A549 (cell line): ENCODE measurements at regions not wholly inside any gene's neighbourhood (a gene's known extent, or its start where the extent isn't known, plus 50 kb on each side); places are given as distances from the start of the nearest gene placed in this dataset.

ENCODE experiments used
- ATAC-seq, 2 experiments: fragments of 200-7000 bp in 1 of 2; fragments of >200 bp in 1 of 2; cut with Nextera tagmentation in 1 of 2; cut with Tn5 transposase in 1 of 2; 3 replicates each; pipeline versions ENCODE4 v1.8.0 to v1.9.1; 2018 to 2020; ENCODE audit warnings: mild to moderate bottlenecking in 1 of 2, moderate library complexity in 1 of 2
- CTCF ChIA-PET: fragments of 300-600 bp; sonication (Branson Sonifier 250); formaldehyde crosslinking; extraction: SDS; loops from one replicate; lab custom pipeline; 2021; ENCODE audit warnings: antibody characterized with exemption, inconsistent platforms; lab: Yijun Ruan, JAX
- POLR2A ChIA-PET: fragments of 350-600 bp; formaldehyde crosslinking; extraction: SDS; loops from one replicate; lab custom pipeline; 2021; ENCODE audit warnings: antibody characterized with exemption, inconsistent platforms; lab: Yijun Ruan, JAX
- DNase-seq, 2 experiments: peaks; one replicate each; pipeline versions ENCODE4 v3.0.0 to v3.0.0-alpha.2; 2011 to 2016; ENCODE audit warnings: low read depth in 1 of 2, low spot score in 1 of 2
- FAIRE-seq: peaks from 2 replicates; lab custom pipeline; 2011; peaks lifted over from hg19 to GRCh38; lab: Jason Lieb, UNC
- H3K27ac ChIP-seq, 2 experiments: fragments of >200 bp; sonication (Bioruptor Twin); formaldehyde crosslinking; 3 replicates each; pipeline ENCODE4 v1.5.1; 2016 to 2017
- H3K4me1 ChIP-seq: fragments of >200 bp; sonication (Bioruptor Twin); formaldehyde crosslinking; 3 replicates; pipeline ENCODE4 v1.6.1; 2016
- H3K4me2 ChIP-seq: fragments of >200 bp; sonication (Bioruptor Twin); formaldehyde crosslinking; 3 replicates; pipeline ENCODE4 v1.6.1; 2016
- H3K4me3 ChIP-seq: fragments of >200 bp; sonication (Bioruptor Twin); formaldehyde crosslinking; 3 replicates; pipeline ENCODE4 v1.5.1; 2016
- H3K9me3 ChIP-seq: fragments of >200 bp; sonication (Bioruptor Twin); formaldehyde crosslinking; 3 replicates; pipeline ENCODE4 v1.6.1; 2016
- BCL3 ChIP-seq: fragments of >200 bp; sonication (Bioruptor Twin); formaldehyde crosslinking; IDR thresholded peaks from 3 replicates; pipeline ENCODE4 v1.6.1; 2016
- CEBPB ChIP-seq, 2 experiments: fragments of >200 bp in 1 of 2; sonication (Bioruptor Twin) in 1 of 2; formaldehyde crosslinking in 1 of 2; IDR thresholded peaks; 2 replicates each; pipeline ENCODE4 v1.6.1; 2012 to 2016
- CHD4 ChIP-seq: fragments of 200-600 bp; sonication (generic); IDR thresholded peaks from 2 replicates; pipeline ENCODE4 v1.6.1; 2016; ENCODE audit warnings: antibody characterized with exemption, mild to moderate bottlenecking, borderline replicate concordance
- EHF ChIP-seq: fragments of 250-450 bp; sonication (Bioruptor Pico); IDR thresholded peaks from 2 replicates; pipeline ENCODE4 v1.5.0; 2020; ENCODE audit warnings: mild to moderate bottlenecking
- EHMT2 ChIP-seq: fragments of 200-600 bp; sonication (generic); IDR thresholded peaks from 2 replicates; pipeline ENCODE4 v1.6.1; 2016; ENCODE audit warnings: antibody characterized with exemption, low read depth, mild to moderate bottlenecking, moderate library complexity
- ESRRA ChIP-seq: fragments of 150-350 bp; IDR thresholded peaks from 2 replicates; pipeline ENCODE4 v1.6.1; 2014; ENCODE audit warnings: mild to moderate bottlenecking, low read length, borderline replicate concordance
- JUNB ChIP-seq: fragments of >200 bp; sonication (Bioruptor Twin); formaldehyde crosslinking; IDR thresholded peaks from 2 replicates; pipeline ENCODE4 v1.6.1; 2016
- MAFK ChIP-seq: fragments of 450-650 bp; IDR thresholded peaks from 2 replicates; pipeline ENCODE4 v1.6.1; 2014; ENCODE audit not compliant: partially characterized antibody
- NPAS2 ChIP-seq: fragments of 250-450 bp; sonication (Bioruptor Pico); IDR thresholded peaks from 2 replicates; pipeline ENCODE4 v1.8.0; 2022; ENCODE audit warnings: mild to moderate bottlenecking, moderate library complexity, borderline replicate concordance
- NR3C1 ChIP-seq: fragments of >200 bp; sonication (Bioruptor Twin); formaldehyde crosslinking; IDR thresholded peaks from 3 replicates; pipeline ENCODE4 v1.6.1; 2017
- RFX5 ChIP-seq: fragments of 450-650 bp; IDR thresholded peaks from 2 replicates; pipeline ENCODE4 v1.7.1; 2014; ENCODE audit warnings: antibody characterized with exemption, mild to moderate bottlenecking, moderate library complexity
- SREBF2 ChIP-seq: fragments of 450-650 bp; IDR thresholded peaks from 2 replicates; pipeline ENCODE4 v1.6.1; 2014; ENCODE audit warnings: mild to moderate bottlenecking, moderate library complexity
- TP53 ChIP-seq: fragments of 250-450 bp; sonication (Bioruptor Pico); IDR thresholded peaks from 2 replicates; pipeline ENCODE4 v1.5.0; 2021; ENCODE audit warnings: mild to moderate bottlenecking, moderate library complexity
- ZFP36 ChIP-seq: fragments of 450-650 bp; IDR thresholded peaks from 2 replicates; pipeline ENCODE4 v1.6.1; 2014; ENCODE audit warnings: borderline replicate concordance; ENCODE audit not compliant: partially characterized antibody
- WGBS: methylation state at CpG from one replicate; pipeline ENCODE4 v1.1.6; 2017; ENCODE audit errors: missing lambda C conversion rate; 5-methylcytosine and 5-hydroxymethylcytosine counted together
- TF ChIP-seq, protein P1 (sequence below): fragments of >200 bp; sonication (Bioruptor Twin); formaldehyde crosslinking; IDR thresholded peaks from 2 replicates; pipeline ENCODE4 v1.6.1; 2016
- TF ChIP-seq, protein P2 (sequence below): fragments of 250-450 bp; sonication (Bioruptor Pico); IDR thresholded peaks from 2 replicates; pipeline ENCODE4 v1.5.0; 2021; ENCODE audit warnings: mild to moderate bottlenecking, moderate library complexity, borderline replicate concordance

- TF ChIP-seq, protein P1, sequence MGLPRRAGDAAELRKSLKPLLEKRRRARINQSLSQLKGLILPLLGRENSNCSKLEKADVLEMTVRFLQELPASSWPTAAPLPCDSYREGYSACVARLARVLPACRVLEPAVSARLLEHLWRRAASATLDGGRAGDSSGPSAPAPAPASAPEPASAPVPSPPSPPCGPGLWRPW: no peak
- TF ChIP-seq ZFP36: no peak
- TF ChIP-seq, all 56 proteins: peak for 0
- no peak overlapping the region for H3K27ac ChIP-seq
- 68% methylated on average over 3 of the region's 3 CpGs for WGBS
- H3K4me3 ChIP-seq: no peak overlapping the region
- ChIA-PET CTCF (interaction anchor here (0.9 to 3.8 kb wide), 3 partner anchors 11 to 18 kb away, joined by 3 to 13 read pairs (median 12); no protein-coding TSS in a partner anchor), POLR2A (no interaction called here)
- no peak for DNase-seq
- H3K9me3 ChIP-seq: peaks cover 29% of the 10 kb centered on the region
- ATAC-seq: no peak
- no peaks in the 10 kb centered on the region for H3K4me1 ChIP-seq
- H3K4me2 ChIP-seq: no peak overlapping the region
- FAIRE-seq: no peak
These were observed 65.8 kb upstream of the SEPTIN5 start for GRCh38 chr22:19648419-19648929.

- FAIRE-seq: no peak
- ATAC-seq: no peak
- WGBS: 1% methylated on average over 6 of the region's 6 CpGs
These were observed 62.0 kb upstream of the SEPTIN5 start for GRCh38 chr22:19652316-19652715.

GRCh38 chr22:19654338-19654987, 59.8 kb upstream of the SEPTIN5 start:
- Histone ChIP-seq H3K9me3 (peaks cover 4% of the 10 kb centered on the region; the same call in 1 of the 3 replicates), H3K27ac (no peak overlapping the region), H3K4me2 (no peak overlapping the region), H3K4me3 (no peak overlapping the region), H3K4me1 (no peaks in the 10 kb centered on the region)
- DNase-seq (no peak), FAIRE-seq (no peak), ATAC-seq (no peak)
- TF ChIP-seq ESRRA (no peak), RFX5 (no peak), ZFP36 (no peak), CHD4 (no peak), MAFK (no peak), CEBPB (IDR thresholded peaks at IDR 0.05) (no peak), EHMT2 (no peak), EHF (no peak), NPAS2 (CRISPR knock-in tag) (no peak), BCL3 (no peak), TP53 (CRISPR knock-in tag) (no peak), JUNB (no peak)
- TF ChIP-seq, protein P1: no peak
- TF ChIP-seq, protein P2, sequence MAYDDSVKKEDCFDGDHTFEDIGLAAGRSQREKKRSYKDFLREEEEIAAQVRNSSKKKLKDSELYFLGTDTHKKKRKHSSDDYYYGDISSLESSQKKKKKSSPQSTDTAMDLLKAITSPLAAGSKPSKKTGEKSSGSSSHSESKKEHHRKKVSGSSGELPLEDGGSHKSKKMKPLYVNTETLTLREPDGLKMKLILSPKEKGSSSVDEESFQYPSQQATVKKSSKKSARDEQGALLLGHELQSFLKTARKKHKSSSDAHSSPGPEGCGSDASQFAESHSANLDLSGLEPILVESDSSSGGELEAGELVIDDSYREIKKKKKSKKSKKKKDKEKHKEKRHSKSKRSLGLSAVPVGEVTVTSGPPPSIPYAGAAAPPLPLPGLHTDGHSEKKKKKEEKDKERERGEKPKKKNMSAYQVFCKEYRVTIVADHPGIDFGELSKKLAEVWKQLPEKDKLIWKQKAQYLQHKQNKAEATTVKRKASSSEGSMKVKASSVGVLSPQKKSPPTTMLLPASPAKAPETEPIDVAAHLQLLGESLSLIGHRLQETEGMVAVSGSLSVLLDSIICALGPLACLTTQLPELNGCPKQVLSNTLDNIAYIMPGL (CRISPR knock-in tag): no peak
- ChIA-PET CTCF (interaction anchor here (0.8 to 1.2 kb wide), 3 partner anchors 15 to 189 kb away, joined by 3 read pairs; no protein-coding TSS in a partner anchor), POLR2A (no interaction called here)
- WGBS: 26% methylated on average over 4 of the region's 4 CpGs

More at GRCh38 chr22:19652316-19652715, 62.0 kb upstream of the SEPTIN5 start:
- Histone ChIP-seq H3K27ac (no peak overlapping the region), H3K4me2 (no peak overlapping the region), H3K4me3 (no peak overlapping the region), H3K9me3 (peaks cover 16% of the 10 kb centered on the region; the same call in 2 of the 3 replicates), H3K4me1 (no peaks in the 10 kb centered on the region)
- no peak for DNase-seq
- TF ChIP-seq TP53 (CRISPR knock-in tag) (no peak), SREBF2 (no peak), NR3C1 (no peak)
- ChIA-PET CTCF (interaction anchor here (1.0 kb wide), 1 partner anchor 28 kb away, joined by 3 read pairs; no protein-coding TSS in a partner anchor), POLR2A (no interaction called here)
